B cell (primary cell): ENCODE measurements at regions not wholly inside any gene's neighbourhood (a gene's known extent, or its start where the extent isn't known, plus 50 kb on each side); places are given as distances from the start of the nearest gene placed in this dataset.

ENCODE experiments used
- ATAC-seq: fragments of 200-7000 bp; cut with Tn5 transposase; one replicate; pipeline ENCODE4 v1.10.0; 2021; ENCODE audit warnings: low read depth, mild to moderate bottlenecking, moderate number of reproducible peaks, moderate library complexity
- CTCF ChIA-PET: fragments of 350-600 bp; sonication (Branson Sonifier 250); formaldehyde crosslinking; loops from one replicate; lab custom pipeline; 2021; ENCODE audit warnings: antibody characterized with exemption, inconsistent platforms; lab: Charles Lee
- POLR2A ChIA-PET: fragments of 350-600 bp; sonication (Branson Sonifier 250); formaldehyde crosslinking; loops from one replicate; lab custom pipeline; 2021; ENCODE audit warnings: antibody characterized with exemption; lab: Charles Lee
- DNase-seq: peaks from one replicate; pipeline ENCODE4 v3.0.0; 2013
- H2AFZ ChIP-seq: 2 replicates; pipeline ENCODE4 v1.6.1; 2012; ENCODE audit warnings: mild to moderate bottlenecking, low read depth, low read length; ENCODE audit not compliant: insufficient read depth, poor library complexity, severe bottlenecking
- H3K27ac ChIP-seq, 2 donors: 1 replicate in 1 of 2; 2 replicates in 1 of 2; pipeline ENCODE4 v1.5.1; 2012 to 2013; ENCODE audit warnings: low read length in 2 of 2, mild to moderate bottlenecking in 2 of 2, moderate library complexity in 1 of 2
- H3K27me3 ChIP-seq, 4 experiments: fragments of 200-600 bp in 1 of 4; sonication (generic) in 1 of 4; replicated peaks in 1 of 4; 1 replicate in 2 of 4; 2 replicates in 2 of 4; pipeline versions ENCODE4 v1.6.1 to v1.7.0; 2013 to 2016; ENCODE audit warnings: low read length in 3 of 4, mild to moderate bottlenecking in 2 of 4, mixed read lengths in 1 of 4, moderate library complexity in 1 of 4; ENCODE audit not compliant: insufficient read depth in 4 of 4, control insufficient read depth in 3 of 4; ENCODE audit errors: control extremely low read depth in 1 of 4
- H3K36me3 ChIP-seq, 2 experiments: replicated peaks in 1 of 2; 1 replicate in 1 of 2; 2 replicates in 1 of 2; pipeline versions ENCODE4 v1.6.1 to v1.7.1; 2013; ENCODE audit warnings: low read length in 1 of 2; ENCODE audit not compliant: insufficient read depth in 2 of 2, control insufficient read depth in 1 of 2; ENCODE audit errors: control extremely low read depth in 1 of 2, extremely low read depth in 1 of 2
- H3K4me1 ChIP-seq, 2 donors: fragments of 200-600 bp in 1 of 2; sonication (generic) in 1 of 2; 1 replicate in 1 of 2; 2 replicates in 1 of 2; pipeline versions ENCODE4 v1.5.1 to v1.6.1; 2013 to 2017; ENCODE audit warnings: low read length in 2 of 2; ENCODE audit not compliant: control insufficient read depth in 2 of 2, insufficient read depth in 2 of 2
- H3K4me2 ChIP-seq: replicated peaks from 2 replicates; pipeline ENCODE3; 2012; ENCODE audit warnings: mild to moderate bottlenecking, low read depth, low read length; ENCODE audit not compliant: poor library complexity, severe bottlenecking
- H3K4me3 ChIP-seq, 5 experiments: fragments of 200-600 bp in 1 of 5; sonication (generic) in 1 of 5; 1 replicate in 3 of 5; 2 replicates in 2 of 5; pipeline versions ENCODE4 v1.5.1 to v1.7.0; 2011 to 2016; ENCODE audit warnings: low read length in 4 of 5, mild to moderate bottlenecking in 4 of 5, low read depth in 2 of 5, control low read depth in 1 of 5, moderate library complexity in 1 of 5; ENCODE audit not compliant: insufficient read depth in 1 of 5; ENCODE audit errors: control extremely low read depth in 1 of 5, extremely low read depth in 1 of 5
- H3K79me2 ChIP-seq: fragments of 200-600 bp; sonication (generic); one replicate; pipeline ENCODE4 v1.6.0; 2016; ENCODE audit warnings: low read length; ENCODE audit not compliant: control insufficient read depth, insufficient read depth
- H3K9ac ChIP-seq: fragments of 200-600 bp; sonication (generic); 2 replicates; pipeline ENCODE4 v1.6.1; 2017; ENCODE audit warnings: mild to moderate bottlenecking, low read length, moderate library complexity
- H3K9me3 ChIP-seq, 3 donors: one replicate each; pipeline versions ENCODE4 v1.6.1 to v1.7.1; 2013; ENCODE audit warnings: low read length in 2 of 3; ENCODE audit not compliant: control insufficient read depth in 2 of 3, insufficient read depth in 1 of 3; ENCODE audit errors: control extremely low read depth in 1 of 3
- H4K20me1 ChIP-seq: 2 replicates; pipeline ENCODE4 v1.6.0; 2012; ENCODE audit warnings: mild to moderate bottlenecking, low read length; ENCODE audit not compliant: insufficient read depth, control insufficient read depth, poor library complexity, severe bottlenecking
- H3K27ac Mint-ChIP-seq: one replicate; pipeline ENCODE4 v1.8.0; 2021; ENCODE audit warnings: mixed read lengths
- H3K27me3 Mint-ChIP-seq: one replicate; pipeline ENCODE4 v1.8.0; 2021; ENCODE audit warnings: mixed read lengths
- H3K4me1 Mint-ChIP-seq: one replicate; pipeline ENCODE4 v1.8.0; 2021; ENCODE audit warnings: mixed read lengths
- H3K4me3 Mint-ChIP-seq: one replicate; pipeline ENCODE4 v1.8.0; 2021; ENCODE audit warnings: mixed read lengths
- H3K9me3 Mint-ChIP-seq: one replicate; pipeline ENCODE4 v1.8.0; 2022; ENCODE audit warnings: mixed read lengths; ENCODE audit not compliant: insufficient read depth
- CTCF ChIP-seq: fragments of 200-600 bp; IDR thresholded peaks from one replicate; pipeline ENCODE4 v1.8.0; 2022; ENCODE audit warnings: antibody characterized with exemption, mild to moderate bottlenecking
- EZH2 ChIP-seq: IDR thresholded peaks from 2 replicates; pipeline ENCODE4 v1.6.1; 2012; ENCODE audit warnings: borderline replicate concordance, low read depth, mild to moderate bottlenecking, moderate library complexity, low read length; ENCODE audit not compliant: insufficient read depth, poor library complexity, severe bottlenecking
- WGBS: methylation state at CpG from one replicate; pipeline ENCODE4 v1.1.5; 2013; ENCODE audit warnings: missing lambda C conversion rate; ENCODE audit not compliant: insufficient coverage; 5-methylcytosine and 5-hydroxymethylcytosine counted together
- intact Hi-C: fragments of 100-400 bp; cut with micrococcal nuclease; formaldehyde crosslinking; loops from one replicate; pipeline ENCODE4 v1.10.0; 2022

GRCh38 chr10:10363217-10363616 lies 654.5 kb upstream of the CELF2 start:
- H3K27me3 ChIP-seq = no peaks in the 10 kb centered on the region

GRCh38 chr10:10364902-10365301 lies 652.8 kb upstream of the CELF2 start:
- ATAC-seq = no peak
- DNase-seq = no peak
- no peak overlapping the region for H3K4me3 Mint-ChIP-seq
- Histone ChIP-seq H3K9ac (no peak overlapping the region), H3K4me2 (no peak overlapping the region), H3K27me3 (no peaks in the 10 kb centered on the region), H3K79me2 (no peaks in the 10 kb centered on the region), H3K4me1 (no peaks in the 10 kb centered on the region), H2AFZ (no peak overlapping the region), H4K20me1 (no peaks in the 10 kb centered on the region), H3K4me3 (no peak overlapping the region), H3K27ac (no peak overlapping the region), H3K36me3 (no peaks in the 10 kb centered on the region), H3K9me3 (peaks cover 0 to 5% (median 0%) of the 10 kb centered on the region in 3 donors)
- no peaks in the 10 kb centered on the region for H3K4me1 Mint-ChIP-seq
- WGBS = 50% methylated on average over 1 of the region's 2 CpGs
- POLR2A ChIA-PET = no interaction called here
- CTCF ChIA-PET = no interaction called here
- no peak for TF ChIP-seq CTCF
- no peak for TF ChIP-seq EZH2
- H3K27ac Mint-ChIP-seq = no peak overlapping the region
- intact Hi-C loops = no loop called here
- no peaks in the 10 kb centered on the region for H3K27me3 Mint-ChIP-seq
- no peaks in the 10 kb centered on the region for H3K9me3 Mint-ChIP-seq

More at GRCh38 chr10:10363217-10363616, 654.5 kb upstream of the CELF2 start:
- Mint-ChIP-seq H3K4me3 (no peak overlapping the region), H3K27me3 (no peaks in the 10 kb centered on the region), H3K9me3 (no peaks in the 10 kb centered on the region), H3K27ac (no peak overlapping the region), H3K4me1 (no peaks in the 10 kb centered on the region)
- intact Hi-C loops = no loop called here
- Histone ChIP-seq H3K36me3 (no peaks in the 10 kb centered on the region), H3K4me3 (no peak overlapping the region), H2AFZ (no peak overlapping the region), H3K4me2 (no peak overlapping the region), H3K27ac (no peak overlapping the region), H3K4me1 (no peaks in the 10 kb centered on the region), H4K20me1 (no peaks in the 10 kb centered on the region), H3K9ac (no peak overlapping the region), H3K9me3 (peaks cover 0 to 5% (median 0%) of the 10 kb centered on the region in 3 donors), H3K79me2 (no peaks in the 10 kb centered on the region)
- ATAC-seq (no peak), DNase-seq (no peak)
- 93% methylated on average over 5 of the region's 6 CpGs for WGBS
- ChIA-PET POLR2A (no interaction called here), CTCF (interaction anchor here (0.6 kb wide), 1 partner anchor 192 kb away, joined by 4 read pairs; no protein-coding TSS in a partner anchor)
- TF ChIP-seq EZH2 = no peak
- no peak for TF ChIP-seq CTCF
